ENCODE measurements at regions not wholly inside any gene's neighbourhood (a gene's known extent, or its start where the extent isn't known, plus 50 kb on each side); places are given as distances from the start of the nearest gene placed in this dataset.

DNA sequence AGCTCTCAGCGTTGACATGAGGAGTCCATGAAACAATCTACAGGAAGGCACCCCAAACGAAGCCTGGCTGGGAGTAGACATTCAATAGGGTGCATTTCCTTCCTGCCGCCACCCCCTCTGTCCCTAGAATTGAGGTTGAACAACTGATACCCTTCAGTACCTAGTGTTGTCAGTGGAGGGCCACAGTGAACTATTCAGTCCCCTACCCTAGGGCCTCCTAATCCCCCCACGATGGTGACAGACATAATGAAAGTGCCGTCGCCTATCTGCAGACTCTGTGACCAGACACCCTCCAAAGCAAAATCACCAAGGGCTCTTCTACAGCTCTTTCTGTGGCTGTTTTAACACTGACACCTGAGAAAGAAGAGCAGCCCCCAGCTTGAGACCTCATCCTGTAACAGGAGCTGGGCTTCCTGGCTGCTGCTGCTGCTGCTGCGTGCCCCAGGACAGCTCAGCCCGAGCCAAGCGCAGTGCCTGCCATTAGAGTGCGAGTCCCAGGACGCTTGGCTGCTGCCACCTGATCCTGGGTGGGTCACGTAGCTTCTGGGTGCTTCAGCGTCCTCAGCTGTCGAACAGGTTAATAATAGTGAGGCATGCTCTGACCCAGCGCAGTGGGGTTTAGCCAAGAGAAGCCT, 183.0 kb downstream of the ZBTB18 start:
- H3K27ac ChIP-seq = no peak overlapping the region
- intact Hi-C loops (cut with DNase I) = no loop called here
- H3K4me1 ChIP-seq = peaks cover 0 to 3% of the 10 kb centered on the region in 2 donors
- H3K9me3 ChIP-seq = no peaks in the 10 kb centered on the region
- no peak overlapping the region for H3K4me3 ChIP-seq
- DNase-seq (ENCODE audit: low spot score in 2 of 2) = no peak
- H3K27me3 ChIP-seq = no peaks in the 10 kb centered on the region
- H3K36me3 ChIP-seq = no peaks in the 10 kb centered on the region
- TF ChIP-seq, protein P1, sequence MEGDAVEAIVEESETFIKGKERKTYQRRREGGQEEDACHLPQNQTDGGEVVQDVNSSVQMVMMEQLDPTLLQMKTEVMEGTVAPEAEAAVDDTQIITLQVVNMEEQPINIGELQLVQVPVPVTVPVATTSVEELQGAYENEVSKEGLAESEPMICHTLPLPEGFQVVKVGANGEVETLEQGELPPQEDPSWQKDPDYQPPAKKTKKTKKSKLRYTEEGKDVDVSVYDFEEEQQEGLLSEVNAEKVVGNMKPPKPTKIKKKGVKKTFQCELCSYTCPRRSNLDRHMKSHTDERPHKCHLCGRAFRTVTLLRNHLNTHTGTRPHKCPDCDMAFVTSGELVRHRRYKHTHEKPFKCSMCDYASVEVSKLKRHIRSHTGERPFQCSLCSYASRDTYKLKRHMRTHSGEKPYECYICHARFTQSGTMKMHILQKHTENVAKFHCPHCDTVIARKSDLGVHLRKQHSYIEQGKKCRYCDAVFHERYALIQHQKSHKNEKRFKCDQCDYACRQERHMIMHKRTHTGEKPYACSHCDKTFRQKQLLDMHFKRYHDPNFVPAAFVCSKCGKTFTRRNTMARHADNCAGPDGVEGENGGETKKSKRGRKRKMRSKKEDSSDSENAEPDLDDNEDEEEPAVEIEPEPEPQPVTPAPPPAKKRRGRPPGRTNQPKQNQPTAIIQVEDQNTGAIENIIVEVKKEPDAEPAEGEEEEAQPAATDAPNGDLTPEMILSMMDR (IDR thresholded peaks at IDR 0.05) = no peak

DNA sequence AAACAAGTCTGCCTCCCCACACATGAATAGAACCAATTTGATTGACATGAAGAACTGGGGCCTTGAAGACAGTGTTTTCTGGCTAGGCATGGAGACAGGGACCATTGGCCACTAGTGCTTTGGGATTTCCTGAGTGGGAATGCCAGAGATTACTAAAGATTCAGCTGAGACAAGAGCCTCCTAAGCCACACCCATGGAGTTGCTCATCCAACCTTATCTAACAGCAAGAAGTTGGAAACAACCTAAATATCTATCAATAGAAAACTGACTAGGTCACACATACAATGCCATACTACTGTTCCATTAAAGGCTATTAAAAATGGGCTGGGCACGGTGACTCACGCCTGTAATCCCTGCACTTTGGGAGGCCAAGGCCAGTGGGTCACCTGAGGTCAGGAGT, 184.1 kb downstream of the ZBTB18 start:
- Histone ChIP-seq H3K4me3 (no peak overlapping the region), H3K27me3 (no peaks in the 10 kb centered on the region), H3K4me1 (peaks cover 0 to 3% of the 10 kb centered on the region in 2 donors), H3K9me3 (no peaks in the 10 kb centered on the region), H3K27ac (no peak overlapping the region), H3K36me3 (no peaks in the 10 kb centered on the region)
- TF ChIP-seq, protein P1 (IDR thresholded peaks at IDR 0.05) = no peak
- intact Hi-C loops (cut with DNase I) = no loop called here
- DNase-seq (ENCODE audit: low spot score in 2 of 2) = no peak

DNA sequence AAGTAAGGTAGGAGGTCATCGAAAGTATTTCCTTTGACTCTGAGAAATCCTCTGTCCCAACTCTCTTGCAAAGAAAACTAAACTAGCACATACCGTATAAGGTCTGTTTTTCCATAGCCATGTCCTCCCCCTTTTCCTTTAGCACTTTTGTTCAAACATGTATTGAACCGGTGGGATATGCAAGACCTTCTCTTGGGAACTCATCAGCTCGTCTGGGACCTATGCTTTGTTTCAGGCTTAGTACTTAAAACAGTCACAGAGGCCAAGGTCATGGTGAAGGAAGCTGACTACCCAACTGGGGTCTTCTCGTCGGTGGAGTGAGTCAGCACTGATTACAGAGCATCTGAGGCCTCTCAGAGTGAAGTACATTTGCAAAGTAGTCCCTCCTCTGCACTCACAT, 185.0 kb downstream of the ZBTB18 start:
- no peaks in the 10 kb centered on the region for H3K36me3 ChIP-seq
- H3K9me3 ChIP-seq = no peaks in the 10 kb centered on the region
- no peak overlapping the region for H3K4me3 ChIP-seq
- peaks cover 0 to 3% of the 10 kb centered on the region in 2 donors for H3K4me1 ChIP-seq
- DNase-seq (ENCODE audit: low spot score in 2 of 2) = no peak
- H3K27ac ChIP-seq = no peak overlapping the region
- TF ChIP-seq, protein P1 (IDR thresholded peaks at IDR 0.05) = no peak
- intact Hi-C loops (cut with DNase I) = no loop called here
- H3K27me3 ChIP-seq = no peaks in the 10 kb centered on the region

DNA sequence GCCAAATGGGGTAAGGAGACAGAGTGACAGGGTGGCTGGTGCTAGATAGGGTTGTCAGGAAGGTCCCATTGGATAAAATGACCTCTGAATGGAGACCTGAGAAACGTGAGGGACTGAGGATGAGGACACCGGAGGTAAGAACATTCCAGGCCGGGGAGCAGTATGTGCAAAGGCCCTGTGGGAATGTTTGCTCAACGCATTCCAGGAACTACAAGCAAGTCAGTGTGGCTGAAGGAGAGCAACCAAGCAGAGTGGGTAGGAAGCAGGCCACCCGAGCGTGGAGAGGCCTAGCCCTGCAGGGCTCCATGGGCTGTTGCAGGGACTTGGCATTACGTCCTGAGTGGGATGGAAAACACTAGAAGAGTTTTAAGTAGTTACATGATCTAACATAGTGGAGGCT, 185.6 kb downstream of the ZBTB18 start:
- Histone ChIP-seq H3K4me3 (no peak overlapping the region), H3K9me3 (no peaks in the 10 kb centered on the region), H3K27me3 (no peaks in the 10 kb centered on the region), H3K4me1 (no peaks in the 10 kb centered on the region), H3K36me3 (no peaks in the 10 kb centered on the region), H3K27ac (no peak overlapping the region)
- TF ChIP-seq, protein P1 (IDR thresholded peaks at IDR 0.05) = no peak
- DNase-seq (ENCODE audit: low spot score in 2 of 2) = no peak
- intact Hi-C loops (cut with DNase I) = no loop called here

DNA sequence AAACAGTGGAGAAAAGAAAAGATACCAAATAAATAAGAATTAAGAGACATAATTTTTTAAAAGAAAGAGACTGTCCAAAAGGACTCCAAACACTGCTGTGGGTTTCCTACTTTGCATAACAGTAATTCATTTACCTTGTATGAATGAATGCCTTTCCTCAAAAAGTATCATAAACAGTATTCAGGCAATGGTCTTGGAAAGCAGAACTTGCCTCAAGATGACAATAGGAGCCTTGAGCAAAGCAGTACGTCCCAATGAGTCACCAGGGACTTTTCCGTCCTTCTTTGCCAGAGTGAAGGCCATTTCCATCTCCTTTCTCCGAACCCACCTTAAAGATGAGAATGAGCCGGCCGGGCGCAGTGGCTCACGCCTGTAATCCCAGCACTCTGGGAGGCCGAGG, 186.4 kb downstream of the ZBTB18 start:
- no peak for DNase-seq (ENCODE audit: low spot score in 2 of 2)
- intact Hi-C loops (cut with DNase I) = no loop called here
- Histone ChIP-seq H3K9me3 (no peaks in the 10 kb centered on the region), H3K4me3 (no peak overlapping the region), H3K36me3 (no peaks in the 10 kb centered on the region), H3K4me1 (no peaks in the 10 kb centered on the region), H3K27ac (no peak overlapping the region), H3K27me3 (no peaks in the 10 kb centered on the region)
- TF ChIP-seq, protein P1 (IDR thresholded peaks at IDR 0.05) = no peak
